HCT116 (cell line): ENCODE measurements at regions not wholly inside any gene's neighbourhood (a gene's known extent, or its start where the extent isn't known, plus 50 kb on each side); places are given as distances from the start of the nearest gene placed in this dataset.

Experiments used
- CEBPB ChIP-seq: IDR thresholded peaks from 2 replicates; pipeline ENCODE4 v1.6.1; 2012; ENCODE audit warnings: low read depth
- EZH2 ChIP-seq: fragments of 200-600 bp; sonication (generic); IDR thresholded peaks from 2 replicates; pipeline ENCODE4 v1.6.1; 2017; ENCODE audit warnings: antibody characterized with exemption, mixed run types
- EZH2phosphoT487 ChIP-seq: fragments of 200-600 bp; IDR thresholded peaks from 2 replicates; pipeline ENCODE4 v1.6.1; 2018; ENCODE audit warnings: antibody characterized with exemption, borderline replicate concordance
- FOSL1 ChIP-seq: IDR thresholded peaks from 2 replicates; pipeline ENCODE4 v1.6.1; 2012; ENCODE audit warnings: low read depth
- JUND ChIP-seq: IDR thresholded peaks from 2 replicates; pipeline ENCODE4 v1.6.1; 2012
- POLR2A ChIP-seq: IDR thresholded peaks from 2 replicates; pipeline ENCODE4 v1.7.0; 2011; ENCODE audit warnings: borderline replicate concordance; ENCODE audit not compliant: insufficient read depth, insufficient read length; ENCODE audit errors: extremely low read depth
- POLR2AphosphoS5 ChIP-seq: IDR thresholded peaks from 2 replicates; pipeline ENCODE4 v1.6.1; 2011; ENCODE audit warnings: mild to moderate bottlenecking, low read depth, low read length, moderate library complexity
- SRF ChIP-seq: IDR thresholded peaks from 2 replicates; pipeline ENCODE4 v1.6.1; 2012; ENCODE audit warnings: low read depth
- YY1 ChIP-seq: IDR thresholded peaks from 2 replicates; pipeline ENCODE4 v1.6.1; 2011; ENCODE audit warnings: low read length, low read depth, moderate library complexity, mild to moderate bottlenecking; ENCODE audit not compliant: insufficient replicate concordance; ENCODE audit errors: extremely low read depth
- ZNF274 ChIP-seq: fragments of 200-500 bp; sonication (Bioruptor generic); IDR thresholded peaks from 2 replicates; pipeline ENCODE4 v1.6.1; 2014; ENCODE audit warnings: mild to moderate bottlenecking, low read depth, low read length, inconsistent platforms
- TF ChIP-seq, protein P1 (sequence below), 3 experiments: fragments of 200-600 bp in 1 of 3; sonication (generic) in 1 of 3; IDR thresholded peaks in 2 of 3; conservative IDR thresholded peaks in 1 of 3; 2 replicates each; pipeline ENCODE4 v1.5.1; 2012 to 2017; ENCODE audit warnings: low read depth in 2 of 3, low read length in 2 of 3, antibody characterized with exemption in 1 of 3, borderline replicate concordance in 1 of 3, control low read depth in 1 of 3, mild to moderate bottlenecking in 1 of 3, mixed read lengths in 1 of 3, mixed run types in 1 of 3, moderate library complexity in 1 of 3; ENCODE audit not compliant: insufficient read depth in 1 of 3

DNA sequence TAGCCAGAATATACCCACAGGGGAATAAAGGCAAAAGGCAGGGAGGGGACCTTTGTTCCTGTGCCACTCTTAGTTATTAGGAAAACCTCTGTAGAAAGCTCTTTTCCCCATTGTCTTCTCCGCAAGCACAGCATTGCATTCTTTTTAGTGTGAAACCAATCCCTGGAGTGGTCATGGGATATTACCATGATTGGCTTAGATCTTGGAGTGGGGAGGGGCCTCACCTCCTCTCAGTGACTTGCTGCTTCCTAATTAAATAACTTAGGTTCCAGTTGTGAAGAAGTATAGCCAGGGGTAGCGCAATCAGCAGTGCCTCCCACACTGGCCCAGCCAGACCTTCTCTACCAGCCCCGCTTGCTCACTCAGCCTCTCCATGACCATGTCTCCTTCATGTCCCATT, 49.9 kb upstream of the AFF3 start:
- no peak for TF ChIP-seq POLR2A
- TF ChIP-seq CEBPB: no peak
- no peak for TF ChIP-seq YY1
- TF ChIP-seq, protein P1, sequence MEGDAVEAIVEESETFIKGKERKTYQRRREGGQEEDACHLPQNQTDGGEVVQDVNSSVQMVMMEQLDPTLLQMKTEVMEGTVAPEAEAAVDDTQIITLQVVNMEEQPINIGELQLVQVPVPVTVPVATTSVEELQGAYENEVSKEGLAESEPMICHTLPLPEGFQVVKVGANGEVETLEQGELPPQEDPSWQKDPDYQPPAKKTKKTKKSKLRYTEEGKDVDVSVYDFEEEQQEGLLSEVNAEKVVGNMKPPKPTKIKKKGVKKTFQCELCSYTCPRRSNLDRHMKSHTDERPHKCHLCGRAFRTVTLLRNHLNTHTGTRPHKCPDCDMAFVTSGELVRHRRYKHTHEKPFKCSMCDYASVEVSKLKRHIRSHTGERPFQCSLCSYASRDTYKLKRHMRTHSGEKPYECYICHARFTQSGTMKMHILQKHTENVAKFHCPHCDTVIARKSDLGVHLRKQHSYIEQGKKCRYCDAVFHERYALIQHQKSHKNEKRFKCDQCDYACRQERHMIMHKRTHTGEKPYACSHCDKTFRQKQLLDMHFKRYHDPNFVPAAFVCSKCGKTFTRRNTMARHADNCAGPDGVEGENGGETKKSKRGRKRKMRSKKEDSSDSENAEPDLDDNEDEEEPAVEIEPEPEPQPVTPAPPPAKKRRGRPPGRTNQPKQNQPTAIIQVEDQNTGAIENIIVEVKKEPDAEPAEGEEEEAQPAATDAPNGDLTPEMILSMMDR (IDR thresholded peaks at IDR 0.05 in 2 of 3, conservative IDR thresholded peaks at IDR 0.05 in 1 of 3; ENCODE audit: borderline replicate concordance in 1 of 3, insufficient read depth in 1 of 3, low read depth in 2 of 3, low read length in 2 of 3): no peak
- TF ChIP-seq EZH2: no peak
- TF ChIP-seq POLR2AphosphoS5: no peak
- TF ChIP-seq SRF: no peak
- no peak for TF ChIP-seq EZH2phosphoT487
- no peak for TF ChIP-seq JUND
- no peak for TF ChIP-seq ZNF274
- TF ChIP-seq FOSL1: no peak
